Parathyroid adenoma (tissue), 2 donors: ENCODE measurements at regions not wholly inside any gene's neighbourhood (a gene's known extent, or its start where the extent isn't known, plus 50 kb on each side); places are given as distances from the start of the nearest gene placed in this dataset.
"Not testable (repeated sequence)": the region's sequence is repeated elsewhere in the genome, so short reads cannot be mapped to it uniquely, and the experiment has no call there.

Source experiments
- H2AFZ ChIP-seq: fragments of 300-600 bp; sonication (generic); one replicate; pipeline ENCODE4 v1.7.0; 2017; ENCODE audit warnings: antibody characterized with exemption, mild to moderate bottlenecking
- H3K27ac ChIP-seq: fragments of 300-600 bp; sonication (generic); one replicate; pipeline ENCODE4 v1.7.0; 2017
- H3K27me3 ChIP-seq: fragments of 300-600 bp; sonication (generic); one replicate; pipeline ENCODE4 v1.7.0; 2017; ENCODE audit warnings: low read length; ENCODE audit not compliant: control insufficient read depth, insufficient read depth
- H3K36me3 ChIP-seq: fragments of 300-600 bp; sonication (generic); one replicate; pipeline ENCODE4 v1.7.0; 2017; ENCODE audit warnings: low read length; ENCODE audit not compliant: control insufficient read depth, insufficient read depth
- H3K4me1 ChIP-seq: fragments of 300-600 bp; sonication (generic); one replicate; pipeline ENCODE4 v1.7.0; 2017; ENCODE audit warnings: control low read depth
- H3K4me2 ChIP-seq: fragments of 300-600 bp; sonication (generic); one replicate; pipeline ENCODE4 v1.7.0; 2017; ENCODE audit warnings: low read length
- H3K4me3 ChIP-seq: fragments of 300-600 bp; sonication (generic); one replicate; pipeline ENCODE4 v1.7.0; 2017; ENCODE audit warnings: low read depth, low read length
- H3K79me2 ChIP-seq: fragments of 300-600 bp; sonication (generic); one replicate; pipeline ENCODE4 v1.7.0; 2017; ENCODE audit warnings: control low read depth
- H3K9ac ChIP-seq: fragments of 300-600 bp; sonication (generic); one replicate; pipeline ENCODE4 v1.7.0; 2017; ENCODE audit warnings: mild to moderate bottlenecking
- H3K9me3 ChIP-seq: fragments of 300-600 bp; sonication (generic); one replicate; pipeline ENCODE4 v1.7.0; 2017; ENCODE audit warnings: low read length; ENCODE audit not compliant: control insufficient read depth
- TF ChIP-seq, protein P1 (sequence below): fragments of 300-600 bp; sonication (generic); IDR thresholded peaks from one replicate; pipeline ENCODE4 v1.7.0; 2017; ENCODE audit warnings: antibody characterized with exemption, mild to moderate bottlenecking
- donor health status: primary hyperparathyroidism.

DNA sequence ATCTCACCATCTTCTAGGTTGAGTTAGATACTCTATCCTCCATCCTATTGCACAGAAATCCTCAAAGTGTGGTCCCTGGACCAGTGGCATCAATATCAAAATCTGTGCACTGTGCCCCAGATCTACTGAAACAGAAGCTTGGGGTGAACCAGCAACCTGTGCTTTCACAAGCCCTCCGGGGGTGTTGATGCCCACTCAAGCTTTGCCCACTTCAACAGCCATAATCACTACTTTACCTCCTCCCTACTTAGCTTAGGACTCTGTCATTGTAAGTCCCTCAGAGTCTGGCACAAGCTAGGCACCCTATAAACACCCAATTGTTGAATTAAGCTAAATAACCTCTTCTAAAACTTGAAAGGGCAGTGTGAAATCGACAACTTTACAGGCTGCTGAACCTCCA is 144.2 kb upstream of the SOD1 start:
- H3K9me3 ChIP-seq, result no peaks in the 10 kb centered on the region
- TF ChIP-seq, protein P1, sequence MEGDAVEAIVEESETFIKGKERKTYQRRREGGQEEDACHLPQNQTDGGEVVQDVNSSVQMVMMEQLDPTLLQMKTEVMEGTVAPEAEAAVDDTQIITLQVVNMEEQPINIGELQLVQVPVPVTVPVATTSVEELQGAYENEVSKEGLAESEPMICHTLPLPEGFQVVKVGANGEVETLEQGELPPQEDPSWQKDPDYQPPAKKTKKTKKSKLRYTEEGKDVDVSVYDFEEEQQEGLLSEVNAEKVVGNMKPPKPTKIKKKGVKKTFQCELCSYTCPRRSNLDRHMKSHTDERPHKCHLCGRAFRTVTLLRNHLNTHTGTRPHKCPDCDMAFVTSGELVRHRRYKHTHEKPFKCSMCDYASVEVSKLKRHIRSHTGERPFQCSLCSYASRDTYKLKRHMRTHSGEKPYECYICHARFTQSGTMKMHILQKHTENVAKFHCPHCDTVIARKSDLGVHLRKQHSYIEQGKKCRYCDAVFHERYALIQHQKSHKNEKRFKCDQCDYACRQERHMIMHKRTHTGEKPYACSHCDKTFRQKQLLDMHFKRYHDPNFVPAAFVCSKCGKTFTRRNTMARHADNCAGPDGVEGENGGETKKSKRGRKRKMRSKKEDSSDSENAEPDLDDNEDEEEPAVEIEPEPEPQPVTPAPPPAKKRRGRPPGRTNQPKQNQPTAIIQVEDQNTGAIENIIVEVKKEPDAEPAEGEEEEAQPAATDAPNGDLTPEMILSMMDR, result no peak
- H3K27me3 ChIP-seq, result no peaks in the 10 kb centered on the region
- no peaks in the 10 kb centered on the region for H3K79me2 ChIP-seq
- H3K4me1 ChIP-seq, result no peaks in the 10 kb centered on the region
- no peak overlapping the region for H3K4me2 ChIP-seq
- H3K27ac ChIP-seq, result no peak overlapping the region
- H2AFZ ChIP-seq, result no peak overlapping the region
- no peak overlapping the region for H3K4me3 ChIP-seq
- no peaks in the 10 kb centered on the region for H3K36me3 ChIP-seq
- no peak overlapping the region for H3K9ac ChIP-seq

DNA sequence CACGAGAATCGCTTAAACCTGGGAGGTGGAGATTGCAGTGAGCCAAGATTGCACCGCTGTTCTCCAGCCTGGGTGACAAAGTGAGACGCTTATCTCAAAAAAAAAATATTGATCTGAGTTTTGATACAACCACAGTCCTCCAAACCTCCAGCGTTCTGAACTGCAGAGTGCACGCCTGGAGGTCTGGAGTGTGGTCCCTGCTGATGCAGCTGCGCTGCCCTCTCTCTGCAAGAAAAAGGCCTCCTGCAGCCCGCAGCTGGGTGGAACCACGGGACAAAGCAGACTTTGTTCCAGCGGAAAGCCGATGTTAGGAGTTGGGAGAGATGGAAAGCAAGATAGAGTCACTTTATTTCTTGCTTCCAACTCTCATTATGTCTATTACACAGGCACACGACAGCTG is 144.9 kb upstream of the SOD1 start:
- TF ChIP-seq, protein P1, result no peak
- H3K9ac ChIP-seq, result no peak overlapping the region
- H3K9me3 ChIP-seq, result no peaks in the 10 kb centered on the region
- H3K36me3 ChIP-seq, result no peaks in the 10 kb centered on the region
- H3K4me3 ChIP-seq, result no peak overlapping the region
- no peaks in the 10 kb centered on the region for H3K4me1 ChIP-seq
- no peaks in the 10 kb centered on the region for H3K27me3 ChIP-seq
- H3K4me2 ChIP-seq, result no peak overlapping the region
- no peak overlapping the region for H2AFZ ChIP-seq
- H3K27ac ChIP-seq, result no peak overlapping the region
- H3K79me2 ChIP-seq, result no peaks in the 10 kb centered on the region

DNA sequence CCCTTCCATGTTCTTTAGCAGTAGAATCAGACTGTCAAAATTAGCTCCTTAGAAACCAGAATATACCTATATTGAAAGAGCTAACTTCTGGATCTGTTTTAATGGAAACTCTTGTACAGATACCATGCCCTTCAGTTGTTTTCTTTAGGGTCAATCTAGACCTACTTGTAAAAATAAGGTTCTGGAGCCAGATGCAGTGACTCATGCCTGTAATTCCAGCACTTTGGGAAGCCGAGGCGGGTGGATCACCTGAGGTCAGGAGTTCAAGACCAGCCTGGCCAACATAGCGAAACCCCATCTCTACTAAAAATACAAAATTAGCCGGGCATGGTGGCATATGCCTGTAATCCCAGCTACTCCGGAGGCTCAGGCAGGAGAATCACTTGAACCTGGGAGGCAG is 146.0 kb upstream of the SOD1 start:
- not testable (repeated sequence) for H3K9me3 ChIP-seq, H3K36me3 ChIP-seq, H2AFZ ChIP-seq, H3K4me3 ChIP-seq, H3K9ac ChIP-seq, H3K4me2 ChIP-seq, H3K27ac ChIP-seq, H3K27me3 ChIP-seq, H3K4me1 ChIP-seq, H3K79me2 ChIP-seq

DNA sequence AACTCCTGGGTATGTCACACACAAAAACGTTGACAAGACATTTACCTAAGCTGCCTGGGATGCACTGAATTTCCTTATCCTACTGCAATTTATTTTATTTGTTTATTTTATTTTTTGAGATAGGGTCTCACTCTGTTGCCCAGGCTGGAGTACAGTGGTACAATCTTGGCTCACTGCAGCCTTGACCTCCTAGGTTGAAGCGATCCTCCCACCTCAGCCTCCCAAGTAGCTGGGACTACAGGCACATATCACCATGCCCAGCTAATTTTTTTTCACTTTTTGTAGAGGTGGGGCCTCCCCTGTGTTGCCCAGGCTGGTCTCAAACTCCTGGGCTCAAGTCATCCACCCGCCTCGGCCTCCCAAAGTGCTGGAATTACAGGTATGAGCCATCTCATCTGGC is 147.5 kb upstream of the SOD1 start:
- not testable (repeated sequence) for H3K9ac ChIP-seq, H3K4me1 ChIP-seq, H3K27me3 ChIP-seq, H3K79me2 ChIP-seq, H3K9me3 ChIP-seq, H3K4me2 ChIP-seq, H3K36me3 ChIP-seq, H3K27ac ChIP-seq, H2AFZ ChIP-seq, H3K4me3 ChIP-seq

DNA sequence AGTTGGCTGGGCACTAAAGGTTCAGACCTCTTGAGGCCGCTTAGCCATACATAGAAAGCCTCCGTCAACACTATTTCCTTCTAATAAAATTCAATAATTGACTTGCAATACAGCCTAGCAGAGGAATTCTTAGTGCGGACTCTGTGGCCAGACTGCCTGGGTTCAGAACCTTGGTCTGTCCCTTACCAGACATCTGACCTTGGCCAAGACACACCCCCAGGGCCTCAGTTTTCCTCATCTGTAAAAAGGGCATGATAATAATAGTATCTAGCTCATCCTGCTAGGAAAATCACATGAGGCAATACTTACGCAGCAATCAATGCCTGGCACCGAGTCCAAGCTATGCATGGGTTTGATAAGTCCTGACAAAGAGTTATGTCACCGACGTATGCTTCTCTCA is 148.2 kb upstream of the SOD1 start:
- Histone ChIP-seq H3K27me3 (no peaks in the 10 kb centered on the region), H3K36me3 (no peaks in the 10 kb centered on the region), H3K9ac (no peak overlapping the region), H3K27ac (no peak overlapping the region), H3K79me2 (no peaks in the 10 kb centered on the region), H3K4me1 (no peaks in the 10 kb centered on the region), H3K4me3 (no peak overlapping the region), H2AFZ (no peak overlapping the region), H3K9me3 (no peaks in the 10 kb centered on the region), H3K4me2 (no peak overlapping the region)
- TF ChIP-seq, protein P1, result no peak

DNA sequence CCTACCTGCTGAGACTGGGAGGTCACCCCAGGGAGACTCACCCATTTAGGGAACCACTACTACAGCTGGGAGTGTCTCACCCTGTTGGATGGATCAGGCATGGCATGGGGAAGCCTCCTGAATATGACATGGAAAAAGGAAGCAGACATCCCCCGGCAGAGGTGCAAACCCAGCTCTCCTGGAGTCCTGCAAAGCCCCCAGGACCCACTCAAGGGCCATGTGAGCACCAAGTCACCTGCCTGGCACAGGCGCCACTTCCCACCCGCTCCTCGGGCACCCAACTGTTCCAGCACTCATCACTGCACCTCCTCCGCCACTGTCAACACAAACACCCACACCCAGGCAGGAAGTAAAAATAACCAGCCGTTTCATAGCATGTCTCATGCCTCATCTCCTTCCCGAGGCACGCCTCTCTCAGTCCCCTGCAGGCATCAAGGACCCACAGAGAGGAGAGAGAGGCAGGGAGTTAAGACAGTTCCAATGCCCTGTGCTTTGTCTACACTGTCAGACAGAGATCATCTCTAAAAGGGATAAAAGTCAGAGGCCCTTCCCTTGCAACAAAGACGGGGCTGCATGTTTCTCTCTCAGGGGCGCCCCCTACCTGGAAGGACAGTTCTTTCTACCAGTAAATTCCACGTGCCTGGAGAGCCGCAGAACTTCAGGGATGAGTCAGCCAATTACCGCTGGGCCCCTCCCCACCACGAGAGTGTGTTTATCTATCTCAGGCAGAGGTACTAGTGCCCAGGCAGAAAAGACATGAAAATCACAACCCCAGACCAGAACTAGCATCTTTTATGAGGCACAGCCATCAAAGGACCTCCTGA is 150.1 kb upstream of the SOD1 start:
- TF ChIP-seq, protein P1, result no peak
- H3K79me2 ChIP-seq, result no peaks in the 10 kb centered on the region
- H3K9me3 ChIP-seq, result no peaks in the 10 kb centered on the region
- H3K4me2 ChIP-seq, result no peak overlapping the region
- H3K4me1 ChIP-seq, result no peaks in the 10 kb centered on the region
- H3K4me3 ChIP-seq, result no peak overlapping the region
- no peak overlapping the region for H3K9ac ChIP-seq
- H3K36me3 ChIP-seq, result no peaks in the 10 kb centered on the region
- no peaks in the 10 kb centered on the region for H3K27me3 ChIP-seq
- H2AFZ ChIP-seq, result no peak overlapping the region
- H3K27ac ChIP-seq, result no peak overlapping the region
